Natural killer cell (primary cell): ENCODE measurements at regions not wholly inside any gene's neighbourhood (a gene's known extent, or its start where the extent isn't known, plus 50 kb on each side); places are given as distances from the start of the nearest gene placed in this dataset.

Source experiments
- ATAC-seq, 3 donors: fragments of 150-1000 bp in 2 of 3; fragments of 200-7000 bp in 1 of 3; cut with Tn5 transposase; 1 replicate in 1 of 3; 2 replicates in 2 of 3; pipeline ENCODE4 v1.10.0; 2021; ENCODE audit warnings: mild to moderate bottlenecking in 2 of 3, moderate library complexity in 2 of 3
- DNase-seq, 2 donors: peaks; one replicate each; pipeline versions ENCODE4 v3.0.0 to v3.0.0-alpha.2; 2013 to 2021; ENCODE audit warnings: mixed read lengths in 1 of 2
- H3K27ac ChIP-seq: one replicate; pipeline ENCODE4 v1.5.1; 2013; ENCODE audit warnings: mild to moderate bottlenecking, low read length
- H3K27me3 ChIP-seq: one replicate; pipeline ENCODE4 v1.6.1; 2013; ENCODE audit warnings: low read length; ENCODE audit not compliant: control insufficient read depth, insufficient read depth
- H3K36me3 ChIP-seq: one replicate; pipeline ENCODE4 v1.6.1; 2013; ENCODE audit warnings: low read length; ENCODE audit not compliant: control insufficient read depth, insufficient read depth
- H3K4me1 ChIP-seq: one replicate; pipeline ENCODE4 v1.6.1; 2013; ENCODE audit warnings: low read length; ENCODE audit not compliant: control insufficient read depth, insufficient read depth
- H3K4me3 ChIP-seq: one replicate; pipeline ENCODE4 v1.5.1; 2013; ENCODE audit warnings: low read length
- H3K9me3 ChIP-seq: one replicate; pipeline ENCODE4 v1.6.1; 2013; ENCODE audit warnings: low read length; ENCODE audit not compliant: control insufficient read depth, insufficient read depth
- H3K27ac Mint-ChIP-seq, 2 donors: one replicate each; pipeline ENCODE4 v1.8.0; 2022; ENCODE audit warnings: mild to moderate bottlenecking in 2 of 2, mixed read lengths in 2 of 2, moderate library complexity in 1 of 2
- H3K27me3 Mint-ChIP-seq, 2 donors: one replicate each; pipeline ENCODE4 v1.8.0; 2022; ENCODE audit warnings: low read depth in 2 of 2, mixed read lengths in 2 of 2
- H3K36me3 Mint-ChIP-seq: one replicate; pipeline ENCODE4 v1.8.0; 2022; ENCODE audit warnings: mixed read lengths
- H3K4me1 Mint-ChIP-seq, 2 donors: one replicate each; pipeline ENCODE4 v1.8.0; 2022; ENCODE audit warnings: mixed read lengths in 2 of 2
- H3K4me3 Mint-ChIP-seq: one replicate; pipeline ENCODE4 v1.8.0; 2022; ENCODE audit warnings: mild to moderate bottlenecking, moderate library complexity, mixed read lengths
- H3K9me3 Mint-ChIP-seq, 2 donors: one replicate each; pipeline ENCODE4 v1.8.0; 2022; ENCODE audit warnings: mixed read lengths in 2 of 2
- WGBS: methylation state at CpG from one replicate; pipeline ENCODE4 v1.1.7; 2013; ENCODE audit warnings: missing lambda C conversion rate; ENCODE audit not compliant: insufficient coverage; 5-methylcytosine and 5-hydroxymethylcytosine counted together
- intact Hi-C: fragments of 100-400 bp; cut with micrococcal nuclease; formaldehyde crosslinking; loops from one replicate; pipeline ENCODE4 v1.14.2; 2022
- TF ChIP-seq, protein P1 (sequence below): fragments of 200-600 bp; IDR thresholded peaks from one replicate; pipeline ENCODE4 v1.8.0; 2022; ENCODE audit warnings: antibody characterized with exemption

DNA sequence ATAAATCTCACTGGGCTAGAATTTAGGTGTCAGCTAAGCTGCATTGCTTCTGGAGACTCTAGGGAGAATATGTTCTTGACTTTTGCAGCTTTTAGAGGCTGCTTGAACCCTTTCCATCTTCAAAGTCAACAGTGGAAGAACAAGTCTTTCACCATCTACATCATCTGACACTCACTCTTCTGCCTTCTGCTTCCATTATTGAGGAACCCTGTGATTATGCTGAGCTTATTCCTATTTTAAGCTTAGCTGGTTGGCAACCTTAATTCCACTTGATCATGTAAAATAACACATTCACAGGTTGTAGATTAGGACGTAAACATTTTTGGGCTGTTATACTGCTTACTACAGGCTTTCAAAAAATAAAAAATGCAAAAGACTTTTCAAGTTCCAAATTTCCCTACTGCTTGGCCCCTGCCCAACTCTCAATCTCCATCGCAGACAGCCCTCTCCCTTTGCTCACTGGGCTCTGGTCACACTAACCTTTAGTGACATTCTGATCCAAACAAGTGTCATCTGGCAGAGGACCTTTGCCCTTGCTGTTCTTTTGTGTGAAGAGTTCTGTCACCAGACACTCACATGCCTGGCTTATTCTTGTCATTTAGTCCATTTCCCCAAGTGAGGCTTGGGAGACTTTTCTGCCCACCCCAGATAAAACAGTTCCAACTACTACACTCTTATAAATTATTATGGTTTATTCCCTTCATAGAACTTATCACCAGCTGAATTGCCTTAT, 1056.0 kb downstream of the STIM2 start:
- Mint-ChIP-seq H3K4me3 (no peak overlapping the region), H3K9me3 (peaks cover 9 to 10% of the 10 kb centered on the region in 2 donors), H3K27ac (no peak overlapping the region), H3K36me3 (no peaks in the 10 kb centered on the region), H3K4me1 (no peaks in the 10 kb centered on the region), H3K27me3 (no peaks in the 10 kb centered on the region)
- TF ChIP-seq, protein P1, sequence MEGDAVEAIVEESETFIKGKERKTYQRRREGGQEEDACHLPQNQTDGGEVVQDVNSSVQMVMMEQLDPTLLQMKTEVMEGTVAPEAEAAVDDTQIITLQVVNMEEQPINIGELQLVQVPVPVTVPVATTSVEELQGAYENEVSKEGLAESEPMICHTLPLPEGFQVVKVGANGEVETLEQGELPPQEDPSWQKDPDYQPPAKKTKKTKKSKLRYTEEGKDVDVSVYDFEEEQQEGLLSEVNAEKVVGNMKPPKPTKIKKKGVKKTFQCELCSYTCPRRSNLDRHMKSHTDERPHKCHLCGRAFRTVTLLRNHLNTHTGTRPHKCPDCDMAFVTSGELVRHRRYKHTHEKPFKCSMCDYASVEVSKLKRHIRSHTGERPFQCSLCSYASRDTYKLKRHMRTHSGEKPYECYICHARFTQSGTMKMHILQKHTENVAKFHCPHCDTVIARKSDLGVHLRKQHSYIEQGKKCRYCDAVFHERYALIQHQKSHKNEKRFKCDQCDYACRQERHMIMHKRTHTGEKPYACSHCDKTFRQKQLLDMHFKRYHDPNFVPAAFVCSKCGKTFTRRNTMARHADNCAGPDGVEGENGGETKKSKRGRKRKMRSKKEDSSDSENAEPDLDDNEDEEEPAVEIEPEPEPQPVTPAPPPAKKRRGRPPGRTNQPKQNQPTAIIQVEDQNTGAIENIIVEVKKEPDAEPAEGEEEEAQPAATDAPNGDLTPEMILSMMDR, result no peak
- H3K9me3 ChIP-seq, result no peaks in the 10 kb centered on the region
- 68% methylated on average over 2 of the region's 2 CpGs for WGBS
- H3K4me1 ChIP-seq, result no peaks in the 10 kb centered on the region
- intact Hi-C loops, result no loop called here
- H3K27me3 ChIP-seq, result no peaks in the 10 kb centered on the region
- ATAC-seq, result no peak
- H3K36me3 ChIP-seq, result no peaks in the 10 kb centered on the region
- no peak overlapping the region for H3K4me3 ChIP-seq
- no peak overlapping the region for H3K27ac ChIP-seq
- no peak for DNase-seq

DNA sequence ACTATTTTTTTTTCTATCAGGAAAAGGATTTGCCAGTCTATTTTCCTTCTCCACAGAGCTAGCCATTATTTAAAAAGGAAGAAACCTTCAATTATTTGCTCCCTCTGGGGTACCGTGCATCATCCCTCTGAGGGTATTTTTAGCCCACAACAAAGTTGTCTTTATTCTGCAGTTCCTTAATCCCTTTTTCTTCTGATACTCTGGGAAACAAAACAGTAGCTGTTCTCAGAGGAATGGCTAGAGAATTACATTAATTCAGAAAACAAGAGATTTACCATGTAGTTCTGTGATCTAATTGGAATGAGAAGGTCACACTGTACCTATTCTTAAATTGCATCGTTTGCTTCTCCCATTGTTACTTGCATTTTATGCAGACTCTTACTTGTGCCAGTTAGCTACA, 1056.7 kb downstream of the STIM2 start:
- intact Hi-C loops, result no loop called here
- H3K36me3 Mint-ChIP-seq, result peaks cover under 1% of the 10 kb centered on the region
- no peaks in the 10 kb centered on the region for H3K4me1 Mint-ChIP-seq
- H3K27me3 Mint-ChIP-seq, result no peaks in the 10 kb centered on the region
- no peak for ATAC-seq
- H3K27me3 ChIP-seq, result no peaks in the 10 kb centered on the region
- no peaks in the 10 kb centered on the region for H3K4me1 ChIP-seq
- no peaks in the 10 kb centered on the region for H3K36me3 ChIP-seq
- no peak overlapping the region for H3K4me3 Mint-ChIP-seq
- WGBS, result 52% methylated on average over 2 of the region's 2 CpGs
- H3K27ac ChIP-seq, result no peak overlapping the region
- TF ChIP-seq, protein P1, result no peak
- H3K4me3 ChIP-seq, result no peak overlapping the region
- peaks cover 7 to 10% of the 10 kb centered on the region in 2 donors for H3K9me3 Mint-ChIP-seq
- DNase-seq, result no peak
- H3K9me3 ChIP-seq, result no peaks in the 10 kb centered on the region
- H3K27ac Mint-ChIP-seq, result no peak overlapping the region

DNA sequence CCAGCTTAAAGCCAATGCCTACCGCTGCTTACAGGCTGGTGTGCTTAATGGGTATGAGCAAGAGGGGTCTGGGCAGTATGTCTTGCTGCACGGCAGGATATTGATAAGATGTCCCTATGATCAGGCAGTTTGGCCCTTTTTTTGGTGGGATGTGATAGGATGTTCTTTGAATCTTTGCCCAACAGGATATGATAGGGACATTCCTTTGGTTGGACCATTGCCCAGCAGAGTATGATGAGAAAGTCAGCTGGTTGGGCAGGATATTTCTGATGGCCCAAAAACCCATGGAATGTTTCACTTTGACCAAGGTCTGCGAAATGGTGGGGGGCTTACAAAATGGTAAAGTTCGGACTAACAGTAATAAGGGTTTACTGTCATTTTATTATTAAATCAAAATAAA, 1060.6 kb downstream of the STIM2 start:
- peaks cover 10% of the 10 kb centered on the region for H3K36me3 Mint-ChIP-seq
- no peak overlapping the region for H3K4me3 Mint-ChIP-seq
- H3K36me3 ChIP-seq, result no peaks in the 10 kb centered on the region
- DNase-seq, result no peak
- peaks cover 4 to 14% of the 10 kb centered on the region in 2 donors for H3K9me3 Mint-ChIP-seq
- WGBS, result 96% methylated on average over 3 of the region's 4 CpGs
- ATAC-seq, result no peak
- no peaks in the 10 kb centered on the region for H3K9me3 ChIP-seq
- H3K27me3 Mint-ChIP-seq, result no peaks in the 10 kb centered on the region
- H3K4me1 Mint-ChIP-seq, result no peaks in the 10 kb centered on the region
- intact Hi-C loops, result no loop called here
- no peaks in the 10 kb centered on the region for H3K27me3 ChIP-seq
- no peak overlapping the region for H3K27ac ChIP-seq
- TF ChIP-seq, protein P1, result no peak
- no peak overlapping the region for H3K4me3 ChIP-seq
- no peaks in the 10 kb centered on the region for H3K4me1 ChIP-seq
- H3K27ac Mint-ChIP-seq, result no peak overlapping the region
